SK-N-SH (cell line): ENCODE measurements at regions not wholly inside any gene's neighbourhood (a gene's known extent, or its start where the extent isn't known, plus 50 kb on each side); places are given as distances from the start of the nearest gene placed in this dataset.

Experiments used
- CTCF ChIA-PET: fragments of 300-600, 350-600 bp; formaldehyde crosslinking; extraction: SDS; loops from one replicate; lab custom pipeline; 2021; lab: Yijun Ruan, JAX
- POLR2A ChIA-PET: fragments of 350-600 bp; sonication (Branson Sonifier 250); formaldehyde crosslinking; extraction: SDS; loops from one replicate; lab custom pipeline; 2020; ENCODE audit warnings: antibody characterized with exemption, inconsistent platforms; lab: Yijun Ruan, JAX
- DNase-seq: peaks from one replicate; pipeline ENCODE4 v3.0.0; 2012
- H2AFZ ChIP-seq: fragments of 200-600 bp; sonication (generic); 2 replicates; pipeline ENCODE4 v1.8.1; 2016; ENCODE audit warnings: antibody characterized with exemption, mild to moderate bottlenecking, low read depth
- H3F3A ChIP-seq: fragments of 200-600 bp; sonication (generic); replicated peaks from 2 replicates; pipeline ENCODE3; 2016; ENCODE audit warnings: antibody characterized with exemption, mild to moderate bottlenecking; ENCODE audit not compliant: insufficient read depth
- H3K27ac ChIP-seq, 2 experiments: fragments of 200-500 bp in 1 of 2; fragments of 200-600 bp in 1 of 2; sonication (Bioruptor generic) in 1 of 2; sonication (generic), shearing (Covaris generic) in 1 of 2; 2 replicates each; pipeline versions ENCODE4 v1.5.1 to v1.6.1; 2014 to 2016; ENCODE audit warnings: low read depth in 2 of 2, inconsistent platforms in 1 of 2, low read length in 1 of 2, mild to moderate bottlenecking in 1 of 2, mixed read lengths in 1 of 2
- H3K27me3 ChIP-seq: fragments of 200-600 bp; sonication (generic), shearing (Covaris generic); 2 replicates; pipeline ENCODE4 v1.6.1; 2016; ENCODE audit warnings: mixed run types; ENCODE audit not compliant: insufficient read depth
- H3K36me3 ChIP-seq, 2 experiments: fragments of 200-500 bp in 1 of 2; fragments of 200-600 bp in 1 of 2; sonication (Bioruptor generic) in 1 of 2; sonication (generic) in 1 of 2; replicated peaks in 1 of 2; 2 replicates each; pipeline versions ENCODE3 to v1.5.1; 2014 to 2016; ENCODE audit warnings: low read length in 1 of 2, mild to moderate bottlenecking in 1 of 2; ENCODE audit not compliant: insufficient read depth in 2 of 2, control insufficient read depth in 1 of 2
- H3K4me1 ChIP-seq, 2 experiments: fragments of 200-500 bp in 1 of 2; fragments of 200-600 bp in 1 of 2; sonication (Bioruptor generic) in 1 of 2; sonication (generic), shearing (Covaris generic) in 1 of 2; 2 replicates each; pipeline versions ENCODE4 v1.5.1 to v1.6.1; 2014 to 2016; ENCODE audit warnings: low read depth in 1 of 2, low read length in 1 of 2, mixed run types in 1 of 2; ENCODE audit not compliant: insufficient read depth in 2 of 2, control insufficient read depth in 1 of 2
- H3K4me2 ChIP-seq: fragments of 200-600 bp; sonication (generic), shearing (Covaris generic); 2 replicates; pipeline ENCODE4 v1.6.1; 2017; ENCODE audit warnings: mixed run types
- H3K4me3 ChIP-seq, 2 experiments: fragments of 200-500 bp in 1 of 2; fragments of 200-600 bp in 1 of 2; sonication (Bioruptor generic) in 1 of 2; sonication (generic), shearing (Covaris generic) in 1 of 2; 2 replicates each; pipeline versions ENCODE4 v1.5.1 to v1.8.1; 2014 to 2016; ENCODE audit warnings: low read depth in 2 of 2, inconsistent platforms in 1 of 2, low read length in 1 of 2, mild to moderate bottlenecking in 1 of 2, mixed read lengths in 1 of 2, moderate library complexity in 1 of 2
- H3K79me2 ChIP-seq: fragments of 200-600 bp; sonication (generic); 2 replicates; pipeline ENCODE4 v1.8.1; 2017; ENCODE audit warnings: mild to moderate bottlenecking; ENCODE audit not compliant: insufficient read depth
- H3K9ac ChIP-seq: fragments of 200-600 bp; sonication (generic); 2 replicates; pipeline ENCODE4 v1.6.1; 2017; ENCODE audit warnings: mixed run types
- H3K9me2 ChIP-seq: fragments of 200-600 bp; sonication (generic); 2 replicates; pipeline ENCODE4 v1.6.1; 2017; ENCODE audit warnings: mixed run types
- H3K9me3 ChIP-seq: fragments of 200-600 bp; sonication (generic); 2 replicates; pipeline ENCODE4 v1.6.1; 2017; ENCODE audit warnings: mixed run types, mild to moderate bottlenecking, moderate library complexity
- H4K20me1 ChIP-seq: fragments of 200-600 bp; sonication (generic); 2 replicates; pipeline ENCODE4 v1.6.1; 2017; ENCODE audit warnings: mild to moderate bottlenecking, mixed run types; ENCODE audit not compliant: insufficient read depth
- GABPA ChIP-seq: IDR thresholded peaks from 2 replicates; pipeline ENCODE4 v1.4.0; 2012; ENCODE audit warnings: low read depth, mild to moderate bottlenecking
- POLR2AphosphoS5 ChIP-seq: IDR thresholded peaks from 2 replicates; pipeline ENCODE4 v1.6.1; 2012; ENCODE audit warnings: low read depth, low read length
- RAD21 ChIP-seq: IDR thresholded peaks from 2 replicates; pipeline ENCODE4 v1.6.1; 2012; ENCODE audit warnings: mild to moderate bottlenecking, low read length
- RCOR1 ChIP-seq: fragments of 150-350 bp; IDR thresholded peaks from 2 replicates; pipeline ENCODE4 v1.6.1; 2017; ENCODE audit warnings: antibody characterized with exemption, low read length
- RXRA ChIP-seq: IDR thresholded peaks from 2 replicates; pipeline ENCODE4 v1.4.0; 2012; ENCODE audit warnings: low read depth, mild to moderate bottlenecking, borderline replicate concordance
- SIN3A ChIP-seq: IDR thresholded peaks from 2 replicates; pipeline ENCODE4 v1.6.1; 2012; ENCODE audit warnings: low read depth, mild to moderate bottlenecking, low read length, moderate library complexity, borderline replicate concordance
- TCF12 ChIP-seq: IDR thresholded peaks from 2 replicates; pipeline ENCODE4 v1.4.0; 2012
- USF1 ChIP-seq: IDR thresholded peaks from 2 replicates; pipeline ENCODE4 v1.4.0; 2012; ENCODE audit warnings: low read depth, borderline replicate concordance
- YY1 ChIP-seq: IDR thresholded peaks from 2 replicates; pipeline ENCODE4 v1.4.0; 2012; ENCODE audit warnings: low read depth, mild to moderate bottlenecking
- ZBTB33 ChIP-seq: IDR thresholded peaks from 2 replicates; pipeline ENCODE4 v1.4.0; 2012; ENCODE audit warnings: low read depth, borderline replicate concordance
- WGBS: methylation state at CpG from one replicate; pipeline ENCODE4 v1.1.6; 2017; ENCODE audit warnings: low lambda C conversion rate; 5-methylcytosine and 5-hydroxymethylcytosine counted together
- TF ChIP-seq, protein P1 (sequence below): IDR thresholded peaks from 2 replicates; pipeline ENCODE4 v1.4.0; 2012; ENCODE audit warnings: low read depth
- TF ChIP-seq, protein P2 (sequence below): IDR thresholded peaks from 2 replicates; pipeline ENCODE4; 2012
- TF ChIP-seq, protein P3 (sequence below): fragments of 150-350 bp; IDR thresholded peaks from 2 replicates; pipeline ENCODE4 v1.6.1; 2016; ENCODE audit warnings: mild to moderate bottlenecking, low read depth, low read length
- TF ChIP-seq, protein P4 (sequence below): IDR thresholded peaks from 2 replicates; pipeline ENCODE4 v1.6.1; 2012; ENCODE audit warnings: mild to moderate bottlenecking, low read depth, low read length, moderate library complexity

- H3K36me3 ChIP-seq: no peaks in the 10 kb centered on the region
- 26% methylated on average over 7 of the region's 7 CpGs for WGBS
- no peaks in the 10 kb centered on the region for H3K4me1 ChIP-seq
- H3K9me2 ChIP-seq: no peaks in the 10 kb centered on the region
- no peaks in the 10 kb centered on the region for H3K9me3 ChIP-seq
- no peak overlapping the region for H3K4me2 ChIP-seq
- no peak overlapping the region for H3K27ac ChIP-seq
- ChIA-PET POLR2A (no interaction called here), CTCF (no interaction called here)
- no peak overlapping the region for H3K9ac ChIP-seq
- no peak for TF ChIP-seq RAD21
- no peak for TF ChIP-seq RCOR1
- TF ChIP-seq RXRA: no peak
- no peak for TF ChIP-seq POLR2AphosphoS5
- TF ChIP-seq GABPA: no peak
- TF ChIP-seq, protein P1, sequence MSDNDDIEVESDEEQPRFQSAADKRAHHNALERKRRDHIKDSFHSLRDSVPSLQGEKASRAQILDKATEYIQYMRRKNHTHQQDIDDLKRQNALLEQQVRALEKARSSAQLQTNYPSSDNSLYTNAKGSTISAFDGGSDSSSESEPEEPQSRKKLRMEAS: no peak
- no peak for TF ChIP-seq YY1
- TF ChIP-seq, protein P2, sequence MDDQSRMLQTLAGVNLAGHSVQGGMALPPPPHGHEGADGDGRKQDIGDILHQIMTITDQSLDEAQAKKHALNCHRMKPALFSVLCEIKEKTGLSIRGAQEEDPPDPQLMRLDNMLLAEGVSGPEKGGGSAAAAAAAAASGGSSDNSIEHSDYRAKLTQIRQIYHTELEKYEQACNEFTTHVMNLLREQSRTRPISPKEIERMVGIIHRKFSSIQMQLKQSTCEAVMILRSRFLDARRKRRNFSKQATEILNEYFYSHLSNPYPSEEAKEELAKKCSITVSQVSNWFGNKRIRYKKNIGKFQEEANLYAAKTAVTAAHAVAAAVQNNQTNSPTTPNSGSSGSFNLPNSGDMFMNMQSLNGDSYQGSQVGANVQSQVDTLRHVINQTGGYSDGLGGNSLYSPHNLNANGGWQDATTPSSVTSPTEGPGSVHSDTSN: no peak
- no peak for TF ChIP-seq SIN3A
- TF ChIP-seq, protein P3, sequence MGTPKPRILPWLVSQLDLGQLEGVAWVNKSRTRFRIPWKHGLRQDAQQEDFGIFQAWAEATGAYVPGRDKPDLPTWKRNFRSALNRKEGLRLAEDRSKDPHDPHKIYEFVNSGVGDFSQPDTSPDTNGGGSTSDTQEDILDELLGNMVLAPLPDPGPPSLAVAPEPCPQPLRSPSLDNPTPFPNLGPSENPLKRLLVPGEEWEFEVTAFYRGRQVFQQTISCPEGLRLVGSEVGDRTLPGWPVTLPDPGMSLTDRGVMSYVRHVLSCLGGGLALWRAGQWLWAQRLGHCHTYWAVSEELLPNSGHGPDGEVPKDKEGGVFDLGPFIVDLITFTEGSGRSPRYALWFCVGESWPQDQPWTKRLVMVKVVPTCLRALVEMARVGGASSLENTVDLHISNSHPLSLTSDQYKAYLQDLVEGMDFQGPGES: no peak
- H3K79me2 ChIP-seq: no peaks in the 10 kb centered on the region
- H3F3A ChIP-seq: no peaks in the 10 kb centered on the region
- DNase-seq: no peak
- no peak overlapping the region for H2AFZ ChIP-seq
- peaks cover 43% of the 10 kb centered on the region; the same call in 1 of the 2 replicates for H3K27me3 ChIP-seq
- H3K4me3 ChIP-seq: no peak overlapping the region
- H4K20me1 ChIP-seq: no peaks in the 10 kb centered on the region
These were observed 189.0 kb upstream of the CTAGE1 start for GRCh38 chr18:22606563-22607283.

- Histone ChIP-seq H3F3A (no peaks in the 10 kb centered on the region), H3K9me2 (no peaks in the 10 kb centered on the region), H3K9me3 (no peaks in the 10 kb centered on the region), H3K27ac (no peak overlapping the region), H2AFZ (no peak overlapping the region), H3K27me3 (peaks cover 46% of the 10 kb centered on the region; the same call in 1 of the 2 replicates), H3K4me1 (no peaks in the 10 kb centered on the region), H3K36me3 (no peaks in the 10 kb centered on the region), H3K4me2 (no peak overlapping the region), H4K20me1 (no peaks in the 10 kb centered on the region), H3K79me2 (no peaks in the 10 kb centered on the region), H3K9ac (no peak overlapping the region), H3K4me3 (no peak overlapping the region)
- 51% methylated on average over 6 of the region's 6 CpGs for WGBS
- CTCF ChIA-PET: no interaction called here
- DNase-seq: no peak
- POLR2A ChIA-PET: no interaction called here
- no peak for TF ChIP-seq RAD21
- no peak for TF ChIP-seq ZBTB33
- no peak for TF ChIP-seq RCOR1
- TF ChIP-seq, protein P3: no peak
- no peak for TF ChIP-seq USF1
- TF ChIP-seq TCF12: no peak
- TF ChIP-seq, protein P4, sequence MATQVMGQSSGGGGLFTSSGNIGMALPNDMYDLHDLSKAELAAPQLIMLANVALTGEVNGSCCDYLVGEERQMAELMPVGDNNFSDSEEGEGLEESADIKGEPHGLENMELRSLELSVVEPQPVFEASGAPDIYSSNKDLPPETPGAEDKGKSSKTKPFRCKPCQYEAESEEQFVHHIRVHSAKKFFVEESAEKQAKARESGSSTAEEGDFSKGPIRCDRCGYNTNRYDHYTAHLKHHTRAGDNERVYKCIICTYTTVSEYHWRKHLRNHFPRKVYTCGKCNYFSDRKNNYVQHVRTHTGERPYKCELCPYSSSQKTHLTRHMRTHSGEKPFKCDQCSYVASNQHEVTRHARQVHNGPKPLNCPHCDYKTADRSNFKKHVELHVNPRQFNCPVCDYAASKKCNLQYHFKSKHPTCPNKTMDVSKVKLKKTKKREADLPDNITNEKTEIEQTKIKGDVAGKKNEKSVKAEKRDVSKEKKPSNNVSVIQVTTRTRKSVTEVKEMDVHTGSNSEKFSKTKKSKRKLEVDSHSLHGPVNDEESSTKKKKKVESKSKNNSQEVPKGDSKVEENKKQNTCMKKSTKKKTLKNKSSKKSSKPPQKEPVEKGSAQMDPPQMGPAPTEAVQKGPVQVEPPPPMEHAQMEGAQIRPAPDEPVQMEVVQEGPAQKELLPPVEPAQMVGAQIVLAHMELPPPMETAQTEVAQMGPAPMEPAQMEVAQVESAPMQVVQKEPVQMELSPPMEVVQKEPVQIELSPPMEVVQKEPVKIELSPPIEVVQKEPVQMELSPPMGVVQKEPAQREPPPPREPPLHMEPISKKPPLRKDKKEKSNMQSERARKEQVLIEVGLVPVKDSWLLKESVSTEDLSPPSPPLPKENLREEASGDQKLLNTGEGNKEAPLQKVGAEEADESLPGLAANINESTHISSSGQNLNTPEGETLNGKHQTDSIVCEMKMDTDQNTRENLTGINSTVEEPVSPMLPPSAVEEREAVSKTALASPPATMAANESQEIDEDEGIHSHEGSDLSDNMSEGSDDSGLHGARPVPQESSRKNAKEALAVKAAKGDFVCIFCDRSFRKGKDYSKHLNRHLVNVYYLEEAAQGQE: no peak
These were observed 189.5 kb upstream of the CTAGE1 start for GRCh38 chr18:22607284-22607635.
